AG09319 (cell line): ENCODE measurements at regions not wholly inside any gene's neighbourhood (a gene's known extent, or its start where the extent isn't known, plus 50 kb on each side); places are given as distances from the start of the nearest gene placed in this dataset.

Experiments
- DNase-seq: peaks from one replicate; pipeline ENCODE4 v3.0.0-alpha.2; 2010; ENCODE audit warnings: low read depth; ENCODE audit errors: extremely low read depth
- CTCF ChIP-seq: IDR thresholded peaks from 2 replicates; pipeline ENCODE4 v1.5.1; 2011; ENCODE audit warnings: low read depth, mild to moderate bottlenecking, inconsistent platforms, low read length, moderate library complexity

GRCh38 chr13:47046706-47047105 is 149.9 kb upstream of the HTR2A start:
- no peak for TF ChIP-seq CTCF

GRCh38 chr13:47044842-47045241 is 148.0 kb upstream of the HTR2A start:
- no peak for TF ChIP-seq CTCF
- DNase-seq = no peak

More at GRCh38 chr13:47046706-47047105, 149.9 kb upstream of the HTR2A start:
- no peak for DNase-seq

- peak; percentile 24 for DNase-seq
- no peak for TF ChIP-seq CTCF
Observed at GRCh38 chr13:47039106-47039505, 142.3 kb upstream of the HTR2A start.

- no peak for DNase-seq
- TF ChIP-seq CTCF = no peak
Observed at GRCh38 chr13:47038188-47038587, 141.3 kb upstream of the HTR2A start.

GRCh38 chr13:47036294-47037008 is 139.6 kb upstream of the HTR2A start:
- DNase-seq = no peak
- no peak for TF ChIP-seq CTCF

GRCh38 chr13:47033216-47033615 is 136.4 kb upstream of the HTR2A start:
- TF ChIP-seq CTCF = no peak
- no peak for DNase-seq

GRCh38 chr13:47027780-47028437 is 131.1 kb upstream of the HTR2A start:
- DNase-seq = no peak
- TF ChIP-seq CTCF = no peak
